Activated B cell treated with CpG ODN at 0.5 μM for 24 hours (primary cell): ENCODE measurements at regions not wholly inside any gene's neighbourhood (a gene's known extent, or its start where the extent isn't known, plus 50 kb on each side); places are given as distances from the start of the nearest gene placed in this dataset.

ENCODE experiments used
- ATAC-seq: fragments of 200-7000 bp; cut with Tn5 transposase; one replicate; pipeline ENCODE4 v1.10.0; 2021; ENCODE audit warnings: low read depth, mild to moderate bottlenecking, moderate library complexity
- CTCF ChIA-PET: fragments of 350-600 bp; sonication (Branson Sonifier 250); formaldehyde crosslinking; loops from one replicate; lab custom pipeline; 2021; ENCODE audit warnings: antibody characterized with exemption; lab: Charles Lee
- POLR2A ChIA-PET: fragments of 350-600 bp; sonication (Branson Sonifier 250); formaldehyde crosslinking; loops from one replicate; lab custom pipeline; 2021; ENCODE audit warnings: antibody characterized with exemption; lab: Charles Lee
- DNase-seq: peaks from one replicate; pipeline ENCODE4 v3.0.0; 2022
- H3K27ac Mint-ChIP-seq: one replicate; pipeline ENCODE4 v1.8.0; 2020; ENCODE audit warnings: mixed read lengths
- H3K27me3 Mint-ChIP-seq: one replicate; pipeline ENCODE4 v1.8.0; 2021; ENCODE audit warnings: mixed read lengths
- H3K36me3 Mint-ChIP-seq: one replicate; pipeline ENCODE4 v1.8.0; 2021; ENCODE audit warnings: low read depth, mixed read lengths
- H3K4me1 Mint-ChIP-seq: one replicate; pipeline ENCODE4 v1.8.0; 2021; ENCODE audit warnings: mixed read lengths
- H3K4me3 Mint-ChIP-seq: one replicate; pipeline ENCODE4 v1.8.0; 2020; ENCODE audit warnings: mild to moderate bottlenecking, mixed read lengths
- H3K9me3 Mint-ChIP-seq: one replicate; pipeline ENCODE4 v1.8.0; 2020; ENCODE audit warnings: mixed read lengths
- CTCF ChIP-seq: fragments of 200-600 bp; IDR thresholded peaks from one replicate; pipeline ENCODE4 v1.8.0; 2022; ENCODE audit warnings: antibody characterized with exemption, mild to moderate bottlenecking
- intact Hi-C: fragments of 100-400 bp; cut with micrococcal nuclease; formaldehyde crosslinking; loops from one replicate; pipeline ENCODE4 v1.15.1; 2024

- ChIA-PET CTCF (no interaction called here), POLR2A (no interaction called here)
- no peak for TF ChIP-seq CTCF
- no peaks in the 10 kb centered on the region for H3K9me3 Mint-ChIP-seq
- intact Hi-C loops, result no loop called here
- H3K36me3 Mint-ChIP-seq, result no peaks in the 10 kb centered on the region
- H3K27ac Mint-ChIP-seq, result no peak overlapping the region
- no peak overlapping the region for H3K4me3 Mint-ChIP-seq
- H3K4me1 Mint-ChIP-seq, result no peaks in the 10 kb centered on the region
- H3K27me3 Mint-ChIP-seq, result no peaks in the 10 kb centered on the region
- ATAC-seq (no peak), DNase-seq (no peak)
Measured at GRCh38 chr3:24736701-24737100, 242.1 kb upstream of the THRB start.

- Mint-ChIP-seq H3K36me3 (no peaks in the 10 kb centered on the region), H3K27me3 (no peaks in the 10 kb centered on the region), H3K4me1 (no peaks in the 10 kb centered on the region), H3K9me3 (no peaks in the 10 kb centered on the region), H3K4me3 (no peak overlapping the region), H3K27ac (no peak overlapping the region)
- POLR2A ChIA-PET, result no interaction called here
- CTCF ChIA-PET, result no interaction called here
- no peak for DNase-seq
- TF ChIP-seq CTCF, result no peak
- no peak for ATAC-seq
- intact Hi-C loops, result no loop called here
Measured at GRCh38 chr3:24740326-24740725, 245.7 kb upstream of the THRB start.

GRCh38 chr3:24741506-24741905 lies 246.9 kb upstream of the THRB start:
- H3K9me3 Mint-ChIP-seq, result no peaks in the 10 kb centered on the region
- ATAC-seq, result no peak
- no peak overlapping the region for H3K4me3 Mint-ChIP-seq
- TF ChIP-seq CTCF, result no peak
- H3K4me1 Mint-ChIP-seq, result no peaks in the 10 kb centered on the region
- H3K27ac Mint-ChIP-seq, result no peak overlapping the region
- no peaks in the 10 kb centered on the region for H3K27me3 Mint-ChIP-seq
- H3K36me3 Mint-ChIP-seq, result no peaks in the 10 kb centered on the region
- intact Hi-C loops, result no loop called here
- CTCF ChIA-PET, result no interaction called here
- POLR2A ChIA-PET, result no interaction called here
- no peak for DNase-seq

GRCh38 chr3:24748520-24748919 lies 253.9 kb upstream of the THRB start:
- Mint-ChIP-seq H3K9me3 (no peaks in the 10 kb centered on the region), H3K36me3 (no peaks in the 10 kb centered on the region), H3K4me1 (no peaks in the 10 kb centered on the region), H3K27me3 (no peaks in the 10 kb centered on the region), H3K27ac (no peak overlapping the region), H3K4me3 (no peak overlapping the region)
- ChIA-PET CTCF (no interaction called here), POLR2A (no interaction called here)
- no peak for TF ChIP-seq CTCF
- intact Hi-C loops, result no loop called here
- ATAC-seq (no peak), DNase-seq (no peak)

GRCh38 chr3:24751020-24751419 lies 256.4 kb upstream of the THRB start:
- no peak for TF ChIP-seq CTCF
- no peaks in the 10 kb centered on the region for H3K27me3 Mint-ChIP-seq
- no peaks in the 10 kb centered on the region for H3K36me3 Mint-ChIP-seq
- ATAC-seq, result no peak
- intact Hi-C loops, result no loop called here
- ChIA-PET CTCF (no interaction called here), POLR2A (no interaction called here)
- H3K4me3 Mint-ChIP-seq, result no peak overlapping the region
- DNase-seq, result no peak
- H3K27ac Mint-ChIP-seq, result no peak overlapping the region
- no peaks in the 10 kb centered on the region for H3K9me3 Mint-ChIP-seq
- no peaks in the 10 kb centered on the region for H3K4me1 Mint-ChIP-seq
